ENCODE measurements at regions not wholly inside any gene's neighbourhood (a gene's known extent, or its start where the extent isn't known, plus 50 kb on each side); places are given as distances from the start of the nearest gene placed in this dataset.
A peak's percentile ranks its signal among the peaks of the same experiment; 100 is the strongest.

GRCh38 chrX:120819126-120819525, 56.5 kb downstream of the CT47B1 start:
- in situ Hi-C loops (cut with MboI; ENCODE audit: low pct_unique_long_range_greater_than_20kb in 2 of 9, low sequenced_read_pairs in 9 of 9, unreplicated experiment in 9 of 9), result no loop called here
- Histone ChIP-seq H3K27ac (no peak overlapping the region), H3K4me3 (no peak overlapping the region), H3K4me1 (replicated peaks in 1 of 2) (no peaks in the 10 kb centered on the region)
- 20 to 86% (median 69%) methylated on average over 1 to 2 of the region's 2 CpGs; no CpG with 5 or more reads in 7 of the 10 experiments for WGBS, 10 experiments
- no peak for ATAC-seq (replicated peaks in 6 of 8)

DNA sequence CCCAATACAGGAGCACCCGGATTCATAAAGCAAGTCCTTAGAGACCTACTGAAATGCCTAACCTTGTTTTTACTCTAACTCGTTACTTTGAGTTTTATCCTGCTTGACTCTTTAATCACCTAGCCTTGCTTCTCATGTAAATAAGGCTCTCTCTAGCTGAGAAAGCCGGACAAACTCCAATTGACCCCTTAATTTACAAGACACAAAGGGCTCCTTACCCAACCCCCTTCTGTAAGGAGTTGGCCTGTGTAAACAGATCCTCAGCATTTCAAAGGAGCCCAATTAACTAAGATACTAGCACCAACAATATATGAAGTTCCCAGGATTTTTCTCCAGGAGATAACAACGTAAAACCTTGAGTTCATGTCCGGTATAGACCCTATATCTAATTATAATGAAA, 61.7 kb downstream of the CT47B1 start:
- no peak for ATAC-seq (replicated peaks in 6 of 8)
- 7 to 18% methylated on average over 3 to 4 of the region's 5 CpGs; no CpG with 5 or more reads in 8 of the 10 experiments for WGBS, 10 experiments
- in situ Hi-C loops (cut with MboI; ENCODE audit: low pct_unique_long_range_greater_than_20kb in 2 of 9, low sequenced_read_pairs in 9 of 9, unreplicated experiment in 9 of 9), result no loop called here
- Histone ChIP-seq H3K27ac (no peak overlapping the region), H3K4me1 (replicated peaks in 1 of 2) (no peaks in the 10 kb centered on the region), H3K4me3 (no peak overlapping the region)

- in situ Hi-C loops (cut with MboI; ENCODE audit: low pct_unique_long_range_greater_than_20kb in 2 of 9, low sequenced_read_pairs in 9 of 9, unreplicated experiment in 9 of 9), result no loop called here
- Histone ChIP-seq H3K4me3 (no peak overlapping the region), H3K27ac (no peak overlapping the region), H3K4me1 (replicated peaks in 1 of 2) (no peaks in the 10 kb centered on the region)
- ATAC-seq (replicated peaks in 6 of 8), result no peak
- WGBS, 10 experiments, result 54 to 100% methylated on average over 1 to 2 of the region's 4 CpGs; no CpG with 5 or more reads in 8 of the 10 experiments
Observed at GRCh38 chrX:120801426-120801825, 74.2 kb downstream of the CT47B1 start.

DNA sequence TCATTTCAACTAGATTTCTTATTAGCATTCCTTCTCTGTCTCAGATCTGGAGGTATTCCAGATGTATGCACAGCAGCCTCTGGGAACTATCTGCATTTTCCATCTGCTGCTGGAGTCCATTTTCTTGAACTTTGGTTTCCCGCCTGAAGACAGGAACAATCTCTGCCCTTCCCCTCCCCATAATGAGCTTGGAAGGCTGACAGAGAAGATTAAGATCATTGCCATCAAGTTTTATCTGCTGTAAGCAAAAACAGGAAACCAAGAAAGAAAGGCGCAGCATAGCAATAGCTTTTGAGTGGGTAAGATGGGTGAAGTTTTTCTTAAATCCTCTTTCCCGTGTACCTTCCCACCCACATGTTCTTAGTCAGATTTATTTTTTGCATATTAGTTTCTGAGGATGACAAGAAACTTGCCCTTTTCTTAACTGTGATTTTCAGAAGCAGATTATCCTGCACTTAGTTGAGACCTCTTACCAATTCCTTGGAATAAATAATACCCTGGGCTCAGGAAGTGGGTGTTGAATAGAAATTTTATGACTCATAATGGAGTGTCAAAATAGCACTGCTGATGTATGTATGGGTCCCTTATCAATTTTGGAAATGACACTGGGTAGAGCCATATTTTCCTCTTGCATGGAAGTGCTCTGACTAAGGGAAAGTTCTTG, 78.3 kb downstream of the CT47B1 start:
- in situ Hi-C loops (cut with MboI; ENCODE audit: low pct_unique_long_range_greater_than_20kb in 2 of 9, low sequenced_read_pairs in 9 of 9, unreplicated experiment in 9 of 9), result no loop called here
- Histone ChIP-seq H3K27ac (no peak overlapping the region), H3K4me3 (no peak overlapping the region), H3K4me1 (replicated peaks in 1 of 2) (no peaks in the 10 kb centered on the region)
- 43 to 83% (median 68%) methylated on average over 1 to 2 of the region's 3 CpGs; no CpG with 5 or more reads in 7 of the 10 experiments for WGBS, 10 experiments
- ATAC-seq (replicated peaks in 6 of 8), result peak in 3 of 8 experiments; percentile 14 to 92 (median 87)

DNA sequence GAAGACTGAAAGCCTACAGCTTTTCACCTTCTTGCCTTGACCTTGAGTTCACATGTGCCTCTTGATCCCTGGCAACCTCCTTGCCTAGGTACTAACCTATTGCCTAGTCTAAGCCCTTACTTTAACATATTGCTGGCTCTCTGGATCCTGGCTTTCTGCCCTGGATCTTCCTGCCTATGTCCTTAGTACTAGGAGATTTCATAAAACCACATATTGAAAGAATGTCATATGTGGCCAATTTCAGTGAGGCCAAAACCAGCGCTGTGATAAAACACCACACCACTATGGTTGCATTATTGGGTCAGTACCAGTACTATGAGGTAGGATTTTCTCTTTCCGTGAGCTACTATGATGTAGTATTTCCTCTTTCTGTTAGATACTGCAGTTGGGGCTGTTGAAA, 80.4 kb downstream of the CT47B1 start:
- Histone ChIP-seq H3K4me3 (no peak overlapping the region), H3K27ac (no peak overlapping the region), H3K4me1 (replicated peaks in 1 of 2) (no peaks in the 10 kb centered on the region)
- ATAC-seq (replicated peaks in 6 of 8), result no peak
- WGBS, 10 experiments, result 0 to 100% (median 90%) methylated on average over 1 to 2 of the region's 2 CpGs; no CpG with 5 or more reads in 7 of the 10 experiments
- in situ Hi-C loops (cut with MboI; ENCODE audit: low pct_unique_long_range_greater_than_20kb in 2 of 9, low sequenced_read_pairs in 9 of 9, unreplicated experiment in 9 of 9), result no loop called here

GRCh38 chrX:120794525-120794975, 81.1 kb downstream of the CT47B1 start:
- WGBS, 10 experiments, result 21 to 100% (median 80%) methylated on average over 1 to 2 of the region's 2 CpGs; no CpG with 5 or more reads in 7 of the 10 experiments
- Histone ChIP-seq H3K4me3 (no peak overlapping the region), H3K27ac (no peak overlapping the region), H3K4me1 (replicated peaks in 1 of 2) (no peaks in the 10 kb centered on the region)
- in situ Hi-C loops (cut with MboI; ENCODE audit: low pct_unique_long_range_greater_than_20kb in 2 of 9, low sequenced_read_pairs in 9 of 9, unreplicated experiment in 9 of 9), result no loop called here
- no peak for ATAC-seq (replicated peaks in 6 of 8)

- in situ Hi-C loops (cut with MboI; ENCODE audit: low pct_unique_long_range_greater_than_20kb in 2 of 9, low sequenced_read_pairs in 9 of 9, unreplicated experiment in 9 of 9), result no loop called here
Observed at GRCh38 chrX:120793098-120793497, 82.6 kb downstream of the CT47B1 start.

GRCh38 chrX:120791013-120791643, 84.5 kb downstream of the CT47B1 start:
- Histone ChIP-seq H3K4me1 (replicated peaks in 1 of 2) (no peaks in the 10 kb centered on the region), H3K4me3 (no peak overlapping the region), H3K27ac (no peak overlapping the region)
- WGBS, 10 experiments, result 0 to 43% (median 0%) methylated on average over 1 of the region's 2 CpGs; no CpG with 5 or more reads in 7 of the 10 experiments
- in situ Hi-C loops (cut with MboI; ENCODE audit: low pct_unique_long_range_greater_than_20kb in 2 of 9, low sequenced_read_pairs in 9 of 9, unreplicated experiment in 9 of 9), result no loop called here
- peak in 3 of 8 experiments; percentile 41 to 68 (median 66) for ATAC-seq (replicated peaks in 6 of 8)

More at GRCh38 chrX:120793098-120793497, 82.6 kb downstream of the CT47B1 start:
- no peaks in the 10 kb centered on the region for H3K4me1 ChIP-seq (replicated peaks in 1 of 2)
- H3K4me3 ChIP-seq, result no peak overlapping the region
- no peak overlapping the region for H3K27ac ChIP-seq
- ATAC-seq (replicated peaks in 6 of 8), result no peak

- Histone ChIP-seq H3K4me1 (replicated peaks in 1 of 2) (no peaks in the 10 kb centered on the region), H3K4me3 (no peak overlapping the region), H3K27ac (no peak overlapping the region)
- in situ Hi-C loops (cut with MboI; ENCODE audit: low pct_unique_long_range_greater_than_20kb in 2 of 9, low sequenced_read_pairs in 9 of 9, unreplicated experiment in 9 of 9), result no loop called here
- no peak for ATAC-seq (replicated peaks in 6 of 8)
- 18 to 100% (median 80%) methylated on average over 1 to 4 of the region's 4 CpGs; no CpG with 5 or more reads in 3 of the 10 experiments for WGBS, 10 experiments
Observed at GRCh38 chrX:120790552-120790951, 85.1 kb downstream of the CT47B1 start.

DNA sequence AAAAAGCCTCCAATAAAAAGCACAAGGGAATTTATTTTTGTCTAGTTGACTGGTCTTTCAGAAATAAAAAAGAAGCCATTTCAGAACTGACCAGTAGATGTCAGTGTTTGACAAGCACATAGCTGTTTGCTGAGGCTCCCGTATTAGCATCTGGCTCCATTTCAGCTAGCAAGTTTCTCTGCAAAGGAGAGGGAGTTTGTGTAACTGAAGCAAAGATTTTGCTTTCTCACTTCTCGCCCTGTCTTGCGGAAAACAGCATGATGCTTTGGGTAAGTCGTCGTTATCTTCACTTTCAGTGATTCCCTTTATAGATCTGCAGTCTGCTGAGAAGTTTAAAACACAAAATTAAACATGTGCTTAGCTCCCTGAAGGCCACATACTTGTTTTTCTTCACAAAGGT, 85.5 kb downstream of the CT47B1 start:
- H3K4me3 ChIP-seq, result no peak overlapping the region
- in situ Hi-C loops (cut with MboI; ENCODE audit: low pct_unique_long_range_greater_than_20kb in 2 of 9, low sequenced_read_pairs in 9 of 9, unreplicated experiment in 9 of 9), result no loop called here
- no peaks in the 10 kb centered on the region for H3K4me1 ChIP-seq (replicated peaks in 1 of 2)
- H3K27ac ChIP-seq, result no peak overlapping the region
- ATAC-seq (replicated peaks in 6 of 8), result peak in 4 of 8 experiments; percentile 32 to 36 (median 34)
- 0 to 20% (median 0%) methylated on average over 1 to 5 of the region's 5 CpGs; no CpG with 5 or more reads in 5 of the 10 experiments for WGBS, 10 experiments

GRCh38 chrX:120781403-120781802, 94.3 kb downstream of the CT47B1 start:
- no peak overlapping the region for H3K4me3 ChIP-seq
- WGBS, 10 experiments, result 0 to 92% (median 17%) methylated on average over 1 to 2 of the region's 2 CpGs; no CpG with 5 or more reads in 5 of the 10 experiments

DNA sequence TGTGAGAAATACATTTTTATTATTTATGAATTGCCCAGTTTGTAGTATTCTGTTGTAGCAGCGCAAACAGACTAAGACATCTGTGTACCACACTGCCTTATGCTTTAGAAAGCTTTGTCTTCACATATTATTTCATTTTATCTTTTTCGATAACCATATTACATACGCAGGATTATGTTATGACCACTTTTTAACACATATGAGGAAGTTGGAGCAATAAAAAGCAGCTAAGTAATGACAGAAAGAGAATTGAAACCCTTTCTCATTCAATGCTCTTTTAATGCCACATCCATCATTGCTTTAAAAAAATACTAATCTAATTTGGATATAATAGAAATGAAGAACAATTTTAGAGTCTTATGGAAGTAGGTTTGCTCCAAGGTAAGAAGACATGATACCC, 99.7 kb downstream of the CT47B1 start:
- no peak for ATAC-seq (replicated peaks in 6 of 8)
- WGBS, 10 experiments, result 29 to 100% (median 80%) methylated on average over 1 to 3 of the region's 3 CpGs; no CpG with 5 or more reads in 3 of the 10 experiments
- in situ Hi-C loops (cut with MboI; ENCODE audit: low pct_unique_long_range_greater_than_20kb in 2 of 9, low sequenced_read_pairs in 9 of 9, unreplicated experiment in 9 of 9), result no loop called here
- Histone ChIP-seq H3K4me1 (replicated peaks in 1 of 2) (no peaks in the 10 kb centered on the region), H3K27ac (no peak overlapping the region), H3K4me3 (no peak overlapping the region)

More at GRCh38 chrX:120781403-120781802, 94.3 kb downstream of the CT47B1 start:
- Histone ChIP-seq H3K27ac (no peak overlapping the region), H3K4me1 (replicated peaks in 1 of 2) (no peaks in the 10 kb centered on the region)
- in situ Hi-C loops (cut with MboI; ENCODE audit: low pct_unique_long_range_greater_than_20kb in 2 of 9, low sequenced_read_pairs in 9 of 9, unreplicated experiment in 9 of 9), result no loop called here
- no peak for ATAC-seq (replicated peaks in 6 of 8)

DNA sequence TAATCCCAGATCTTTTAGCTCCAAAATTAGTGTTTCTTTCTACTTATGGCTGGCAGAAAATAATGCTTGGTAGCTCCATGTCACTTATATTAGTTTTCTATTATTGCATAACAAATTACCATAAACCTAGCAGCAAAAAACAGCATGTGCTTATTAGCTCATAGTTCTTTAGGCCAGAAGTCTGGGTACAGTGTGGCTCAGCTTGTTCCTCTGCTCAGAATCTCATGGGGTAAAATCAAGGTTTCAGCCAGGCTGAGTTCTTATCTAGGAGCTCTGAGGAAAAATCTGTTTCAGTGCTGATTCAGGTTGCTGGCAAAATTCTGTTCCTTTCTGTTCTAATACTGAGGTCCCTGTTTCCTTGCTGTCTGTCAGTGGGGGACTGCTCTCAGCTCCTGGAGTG, 101.1 kb downstream of the CT47B1 start:
- in situ Hi-C loops (cut with MboI; ENCODE audit: low pct_unique_long_range_greater_than_20kb in 2 of 9, low sequenced_read_pairs in 9 of 9, unreplicated experiment in 9 of 9), result loop anchor here in 2 of 9 experiments (25.0 kb wide), 1 partner anchor 262 kb away; no protein-coding TSS in a partner anchor
- H3K4me1 ChIP-seq (replicated peaks in 1 of 2), result no peaks in the 10 kb centered on the region
- H3K4me3 ChIP-seq, result no peak overlapping the region
- no peak overlapping the region for H3K27ac ChIP-seq
- ATAC-seq (replicated peaks in 6 of 8), result no peak

Data from motor neuron (in vitro differentiated cells).